ENCODE measurements at regions not wholly inside any gene's neighbourhood (a gene's known extent, or its start where the extent isn't known, plus 50 kb on each side); places are given as distances from the start of the nearest gene placed in this dataset.

DNA sequence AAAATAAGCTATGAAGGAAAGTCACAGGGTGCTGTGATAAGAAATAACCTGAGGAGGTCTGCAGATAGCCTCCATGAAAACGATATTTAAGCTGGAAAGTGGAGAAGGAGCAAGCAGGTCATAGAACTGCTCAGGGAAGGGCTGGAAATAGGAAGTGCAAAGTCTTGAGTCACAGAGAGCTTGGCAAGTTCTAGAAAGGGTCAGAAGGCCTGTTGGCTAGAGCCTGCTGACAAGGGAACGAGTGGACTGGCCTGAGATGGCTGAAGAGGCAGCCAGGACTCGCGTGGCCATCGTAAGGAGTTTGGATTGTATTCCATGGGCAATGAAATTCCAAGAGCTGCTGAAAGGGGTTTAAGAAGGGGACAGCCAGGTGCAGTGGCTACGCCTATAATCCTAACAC lies 64.7 kb upstream of the IL12A start:
- TF ChIP-seq, protein P1, sequence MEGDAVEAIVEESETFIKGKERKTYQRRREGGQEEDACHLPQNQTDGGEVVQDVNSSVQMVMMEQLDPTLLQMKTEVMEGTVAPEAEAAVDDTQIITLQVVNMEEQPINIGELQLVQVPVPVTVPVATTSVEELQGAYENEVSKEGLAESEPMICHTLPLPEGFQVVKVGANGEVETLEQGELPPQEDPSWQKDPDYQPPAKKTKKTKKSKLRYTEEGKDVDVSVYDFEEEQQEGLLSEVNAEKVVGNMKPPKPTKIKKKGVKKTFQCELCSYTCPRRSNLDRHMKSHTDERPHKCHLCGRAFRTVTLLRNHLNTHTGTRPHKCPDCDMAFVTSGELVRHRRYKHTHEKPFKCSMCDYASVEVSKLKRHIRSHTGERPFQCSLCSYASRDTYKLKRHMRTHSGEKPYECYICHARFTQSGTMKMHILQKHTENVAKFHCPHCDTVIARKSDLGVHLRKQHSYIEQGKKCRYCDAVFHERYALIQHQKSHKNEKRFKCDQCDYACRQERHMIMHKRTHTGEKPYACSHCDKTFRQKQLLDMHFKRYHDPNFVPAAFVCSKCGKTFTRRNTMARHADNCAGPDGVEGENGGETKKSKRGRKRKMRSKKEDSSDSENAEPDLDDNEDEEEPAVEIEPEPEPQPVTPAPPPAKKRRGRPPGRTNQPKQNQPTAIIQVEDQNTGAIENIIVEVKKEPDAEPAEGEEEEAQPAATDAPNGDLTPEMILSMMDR (IDR thresholded peaks at IDR 0.05) = no peak
- TF ChIP-seq POLR2AphosphoS5 (IDR thresholded peaks at IDR 0.05) (no peak), EP300 (IDR thresholded peaks at IDR 0.05) (no peak), POLR2A (IDR thresholded peaks at IDR 0.05) (no peak)
